BLaER1 treated with 17β-estradiol and CSF1 and Interleukin-3, amounts not matched to agents 10 nM and 100 nM (cell line): ENCODE measurements at regions not wholly inside any gene's neighbourhood (a gene's known extent, or its start where the extent isn't known, plus 50 kb on each side); places are given as distances from the start of the nearest gene placed in this dataset.

ENCODE experiments used
- H3K27ac ChIP-seq, 11 experiments: shearing (Covaris generic); formaldehyde crosslinking; 2 replicates each; pipeline ENCODE4 v1.8.1; 2022
- H3K27me3 ChIP-seq, 11 experiments: shearing (Covaris generic); formaldehyde crosslinking; 2 replicates each; pipeline ENCODE4 v1.8.1; 2022
- H3K36me3 ChIP-seq, 11 experiments: shearing (Covaris generic); formaldehyde crosslinking; 2 replicates each; pipeline ENCODE4 v1.8.1; 2022
- H3K4me1 ChIP-seq, 10 experiments: shearing (Covaris generic); formaldehyde crosslinking; 2 replicates each; pipeline ENCODE4 v1.8.1; 2022
- H3K4me2 ChIP-seq, 11 experiments: shearing (Covaris generic); formaldehyde crosslinking; 2 replicates each; pipeline ENCODE4 v1.8.1; 2022
- H3K4me3 ChIP-seq, 10 experiments: shearing (Covaris generic); formaldehyde crosslinking; 2 replicates each; pipeline ENCODE4 v1.8.1; 2022
- H3K9ac ChIP-seq, 11 experiments: shearing (Covaris generic); formaldehyde crosslinking; 2 replicates each; pipeline ENCODE4 v1.8.1; 2022
- H3K9me3 ChIP-seq, 11 experiments: shearing (Covaris generic); formaldehyde crosslinking; replicated peaks in 1 of 11; 2 replicates each; pipeline ENCODE4 v1.8.1; 2022
- H4K20me1 ChIP-seq, 11 experiments: shearing (Covaris generic); formaldehyde crosslinking; 2 replicates each; pipeline ENCODE4 v1.8.1; 2022
- Cebpa-rat ChIP-seq, 11 experiments: shearing (Covaris generic); IDR thresholded peaks; 2 replicates each; pipeline ENCODE4 v1.8.1; 2022

- no peaks in the 10 kb centered on the region for H4K20me1 ChIP-seq
- H3K9ac ChIP-seq = no peak overlapping the region
- no peaks in the 10 kb centered on the region for H3K9me3 ChIP-seq
- no peaks in the 10 kb centered on the region for H3K36me3 ChIP-seq
- no peak for TF ChIP-seq Cebpa-rat (IDR thresholded peaks at IDR 0.05)
- no peaks in the 10 kb centered on the region for H3K27me3 ChIP-seq
- H3K4me2 ChIP-seq = no peak overlapping the region
- H3K4me3 ChIP-seq = no peak overlapping the region
- H3K4me1 ChIP-seq = no peaks in the 10 kb centered on the region
- H3K27ac ChIP-seq = no peak overlapping the region
Observed at GRCh38 chr2:181764095-181764963, 84.0 kb upstream of the NEUROD1 start.

- TF ChIP-seq Cebpa-rat (IDR thresholded peaks at IDR 0.05) = no peak
- Histone ChIP-seq H3K27ac (no peak overlapping the region), H3K9me3 (no peaks in the 10 kb centered on the region), H3K4me2 (no peak overlapping the region), H4K20me1 (no peaks in the 10 kb centered on the region), H3K9ac (no peak overlapping the region), H3K36me3 (no peaks in the 10 kb centered on the region), H3K27me3 (no peaks in the 10 kb centered on the region), H3K4me3 (no peak overlapping the region), H3K4me1 (no peaks in the 10 kb centered on the region)
Observed at GRCh38 chr2:181766129-181766528, 85.8 kb upstream of the NEUROD1 start.

- Histone ChIP-seq H4K20me1 (no peaks in the 10 kb centered on the region), H3K4me1 (peaks cover 0 to 14% (median 0%) of the 10 kb centered on the region in 10 experiments; a peak in 5 of 20 replicates), H3K4me3 (no peak overlapping the region), H3K36me3 (no peaks in the 10 kb centered on the region), H3K9me3 (peaks cover 0 to 13% (median 0%) of the 10 kb centered on the region in 11 experiments; a peak in 2 of 22 replicates), H3K27ac (no peak overlapping the region), H3K4me2 (no peak overlapping the region), H3K9ac (no peak overlapping the region), H3K27me3 (no peaks in the 10 kb centered on the region)
- no peak for TF ChIP-seq Cebpa-rat (IDR thresholded peaks at IDR 0.05)
Observed at GRCh38 chr2:181770150-181770549, 89.8 kb upstream of the NEUROD1 start.

GRCh38 chr2:181771356-181771755 lies 91.0 kb upstream of the NEUROD1 start:
- no peaks in the 10 kb centered on the region for H3K27me3 ChIP-seq
- peaks cover 0 to 15% (median 0%) of the 10 kb centered on the region in 10 experiments; a peak in 5 of 20 replicates for H3K4me1 ChIP-seq
- H3K9me3 ChIP-seq = peaks cover 0 to 13% (median 0%) of the 10 kb centered on the region in 11 experiments; a peak in 2 of 22 replicates
- H3K4me2 ChIP-seq = no peak overlapping the region
- no peaks in the 10 kb centered on the region for H4K20me1 ChIP-seq
- H3K27ac ChIP-seq = no peak overlapping the region
- TF ChIP-seq Cebpa-rat (IDR thresholded peaks at IDR 0.05) = no peak
- H3K4me3 ChIP-seq = no peak overlapping the region
- H3K36me3 ChIP-seq = no peaks in the 10 kb centered on the region
- no peak overlapping the region for H3K9ac ChIP-seq

GRCh38 chr2:181772334-181772733 lies 92.0 kb upstream of the NEUROD1 start:
- no peaks in the 10 kb centered on the region for H3K27me3 ChIP-seq
- H3K4me3 ChIP-seq = no peak overlapping the region
- H4K20me1 ChIP-seq = no peaks in the 10 kb centered on the region
- H3K36me3 ChIP-seq = no peaks in the 10 kb centered on the region
- no peak overlapping the region for H3K9ac ChIP-seq
- TF ChIP-seq Cebpa-rat (IDR thresholded peaks at IDR 0.05) = no peak
- peaks cover 0 to 13% (median 0%) of the 10 kb centered on the region in 11 experiments; a peak in 2 of 22 replicates for H3K9me3 ChIP-seq
- no peak overlapping the region for H3K4me2 ChIP-seq
- peaks cover 0 to 15% (median 0%) of the 10 kb centered on the region in 10 experiments; a peak in 5 of 20 replicates for H3K4me1 ChIP-seq
- H3K27ac ChIP-seq = no peak overlapping the region

- H3K36me3 ChIP-seq = no peaks in the 10 kb centered on the region
- H3K9ac ChIP-seq = no peak overlapping the region
- H4K20me1 ChIP-seq = no peaks in the 10 kb centered on the region
- H3K27ac ChIP-seq = no peak overlapping the region
- H3K27me3 ChIP-seq = no peaks in the 10 kb centered on the region
- H3K4me3 ChIP-seq = no peak overlapping the region
- H3K4me2 ChIP-seq = no peak overlapping the region
- H3K4me1 ChIP-seq = peaks cover 0 to 15% (median 0%) of the 10 kb centered on the region in 10 experiments; a peak in 5 of 20 replicates
- H3K9me3 ChIP-seq = peaks cover 0 to 13% (median 0%) of the 10 kb centered on the region in 11 experiments; a peak in 2 of 22 replicates
- no peak for TF ChIP-seq Cebpa-rat (IDR thresholded peaks at IDR 0.05)
Observed at GRCh38 chr2:181772777-181773176, 92.5 kb upstream of the NEUROD1 start.

GRCh38 chr2:181774685-181775084 lies 94.4 kb upstream of the NEUROD1 start:
- H3K9me3 ChIP-seq = peaks cover 0 to 13% (median 0%) of the 10 kb centered on the region in 11 experiments; a peak in 2 of 22 replicates
- H4K20me1 ChIP-seq = no peaks in the 10 kb centered on the region
- H3K4me2 ChIP-seq = peak overlapping the region in 4 of 11 experiments; percentile 18 to 52 (median 35); a peak in 4 of 22 replicates
- H3K4me3 ChIP-seq = no peak overlapping the region
- H3K9ac ChIP-seq = no peak overlapping the region
- no peaks in the 10 kb centered on the region for H3K27me3 ChIP-seq
- 0 out of 22 replicates have a peak overlapping the region, but pooled peaks of 2 of the 11 experiments have one; percentile 13 to 17 for H3K27ac ChIP-seq
- H3K36me3 ChIP-seq = no peaks in the 10 kb centered on the region
- TF ChIP-seq Cebpa-rat (IDR thresholded peaks at IDR 0.05) = no peak
- peaks cover 0 to 26% (median 5%) of the 10 kb centered on the region in 10 experiments; a peak in 10 of 20 replicates for H3K4me1 ChIP-seq

GRCh38 chr2:181776336-181776735 lies 96.0 kb upstream of the NEUROD1 start:
- H3K27me3 ChIP-seq = no peaks in the 10 kb centered on the region
- H3K27ac ChIP-seq = no peak overlapping the region
- H3K36me3 ChIP-seq = no peaks in the 10 kb centered on the region
- TF ChIP-seq Cebpa-rat (IDR thresholded peaks at IDR 0.05) = no peak
- no peaks in the 10 kb centered on the region for H4K20me1 ChIP-seq
- peaks cover 0 to 43% (median 18%) of the 10 kb centered on the region in 10 experiments; a peak in 11 of 20 replicates for H3K4me1 ChIP-seq
- H3K9ac ChIP-seq = no peak overlapping the region
- H3K9me3 ChIP-seq = peaks cover 0 to 13% (median 0%) of the 10 kb centered on the region in 11 experiments; a peak in 2 of 22 replicates
- no peak overlapping the region for H3K4me3 ChIP-seq
- H3K4me2 ChIP-seq = no peak overlapping the region

GRCh38 chr2:181777734-181778133 lies 97.4 kb upstream of the NEUROD1 start:
- Histone ChIP-seq H3K4me1 (peaks cover 0 to 46% (median 18%) of the 10 kb centered on the region in 10 experiments; a peak in 11 of 20 replicates), H3K27ac (no peak overlapping the region), H3K4me2 (no peak overlapping the region), H4K20me1 (no peaks in the 10 kb centered on the region), H3K27me3 (no peaks in the 10 kb centered on the region), H3K9me3 (peaks cover 0 to 7% (median 0%) of the 10 kb centered on the region in 11 experiments; a peak in 2 of 22 replicates), H3K4me3 (no peak overlapping the region), H3K36me3 (no peaks in the 10 kb centered on the region), H3K9ac (no peak overlapping the region)
- no peak for TF ChIP-seq Cebpa-rat (IDR thresholded peaks at IDR 0.05)
